PFSK-1 (cell line): ENCODE measurements at regions not wholly inside any gene's neighbourhood (a gene's known extent, or its start where the extent isn't known, plus 50 kb on each side); places are given as distances from the start of the nearest gene placed in this dataset.

Source experiments
- FOXP2 ChIP-seq: optimal IDR thresholded peaks from 2 replicates; pipeline ENCODE3; 2011; ENCODE audit warnings: borderline replicate concordance, control low read depth, inconsistent platforms; ENCODE audit not compliant: insufficient read depth; ENCODE audit errors: extremely low read length, extremely low read depth
- POLR2AphosphoS5 ChIP-seq: IDR thresholded peaks from 2 replicates; pipeline ENCODE4 v1.6.1; 2012; ENCODE audit warnings: low read depth, mild to moderate bottlenecking, control low read depth, low read length, moderate library complexity
- SIN3A ChIP-seq: IDR thresholded peaks from 2 replicates; pipeline ENCODE4 v1.6.1; 2012; ENCODE audit warnings: mild to moderate bottlenecking, low read length, moderate library complexity, borderline replicate concordance; ENCODE audit not compliant: insufficient read depth
- TAF1 ChIP-seq: IDR thresholded peaks from 2 replicates; pipeline ENCODE4 v1.6.1; 2012; ENCODE audit warnings: low read length, control low read depth, borderline replicate concordance; ENCODE audit not compliant: insufficient read depth
- TF ChIP-seq, protein P1 (sequence below), 2 experiments: IDR thresholded peaks; 2 replicates each; pipeline versions ENCODE4 v1.6.1 to v1.8.0; 2011 to 2012; ENCODE audit warnings: low read depth in 2 of 2, low read length in 2 of 2, control low read depth in 1 of 2, inconsistent platforms in 1 of 2, mild to moderate bottlenecking in 1 of 2, moderate library complexity in 1 of 2; ENCODE audit not compliant: insufficient read depth in 1 of 2

DNA sequence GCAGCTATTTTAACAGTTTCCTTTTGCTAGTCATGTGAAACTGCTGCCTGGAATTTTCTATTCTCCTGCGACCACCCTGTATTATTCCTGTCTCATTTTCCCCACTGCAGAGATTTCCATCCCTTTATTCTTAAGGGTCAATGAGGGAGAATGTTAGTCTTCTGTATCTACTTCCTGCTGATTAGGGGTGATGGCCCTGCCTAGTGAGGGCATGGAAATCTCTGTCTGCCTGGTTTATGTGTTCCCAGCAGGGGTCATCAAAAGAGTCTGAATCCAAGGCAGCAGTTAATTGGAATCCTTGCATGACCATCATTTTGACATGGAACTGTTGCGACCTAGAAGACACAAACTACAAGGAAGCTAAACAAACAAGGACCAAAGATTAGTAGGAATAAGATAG is 325.2 kb downstream of the PLPP3 start:
- TF ChIP-seq TAF1 (no peak), POLR2AphosphoS5 (no peak), SIN3A (no peak), FOXP2 (no peak)
- TF ChIP-seq, protein P1, sequence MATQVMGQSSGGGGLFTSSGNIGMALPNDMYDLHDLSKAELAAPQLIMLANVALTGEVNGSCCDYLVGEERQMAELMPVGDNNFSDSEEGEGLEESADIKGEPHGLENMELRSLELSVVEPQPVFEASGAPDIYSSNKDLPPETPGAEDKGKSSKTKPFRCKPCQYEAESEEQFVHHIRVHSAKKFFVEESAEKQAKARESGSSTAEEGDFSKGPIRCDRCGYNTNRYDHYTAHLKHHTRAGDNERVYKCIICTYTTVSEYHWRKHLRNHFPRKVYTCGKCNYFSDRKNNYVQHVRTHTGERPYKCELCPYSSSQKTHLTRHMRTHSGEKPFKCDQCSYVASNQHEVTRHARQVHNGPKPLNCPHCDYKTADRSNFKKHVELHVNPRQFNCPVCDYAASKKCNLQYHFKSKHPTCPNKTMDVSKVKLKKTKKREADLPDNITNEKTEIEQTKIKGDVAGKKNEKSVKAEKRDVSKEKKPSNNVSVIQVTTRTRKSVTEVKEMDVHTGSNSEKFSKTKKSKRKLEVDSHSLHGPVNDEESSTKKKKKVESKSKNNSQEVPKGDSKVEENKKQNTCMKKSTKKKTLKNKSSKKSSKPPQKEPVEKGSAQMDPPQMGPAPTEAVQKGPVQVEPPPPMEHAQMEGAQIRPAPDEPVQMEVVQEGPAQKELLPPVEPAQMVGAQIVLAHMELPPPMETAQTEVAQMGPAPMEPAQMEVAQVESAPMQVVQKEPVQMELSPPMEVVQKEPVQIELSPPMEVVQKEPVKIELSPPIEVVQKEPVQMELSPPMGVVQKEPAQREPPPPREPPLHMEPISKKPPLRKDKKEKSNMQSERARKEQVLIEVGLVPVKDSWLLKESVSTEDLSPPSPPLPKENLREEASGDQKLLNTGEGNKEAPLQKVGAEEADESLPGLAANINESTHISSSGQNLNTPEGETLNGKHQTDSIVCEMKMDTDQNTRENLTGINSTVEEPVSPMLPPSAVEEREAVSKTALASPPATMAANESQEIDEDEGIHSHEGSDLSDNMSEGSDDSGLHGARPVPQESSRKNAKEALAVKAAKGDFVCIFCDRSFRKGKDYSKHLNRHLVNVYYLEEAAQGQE (IDR thresholded peaks at IDR 0.05; ENCODE audit: insufficient read depth in 1 of 2, low read depth in 2 of 2, low read length in 2 of 2): no peak
